ENCODE measurements at regions not wholly inside any gene's neighbourhood (a gene's known extent, or its start where the extent isn't known, plus 50 kb on each side); places are given as distances from the start of the nearest gene placed in this dataset.
A peak's percentile ranks its signal among the peaks of the same experiment; 100 is the strongest.

DNA sequence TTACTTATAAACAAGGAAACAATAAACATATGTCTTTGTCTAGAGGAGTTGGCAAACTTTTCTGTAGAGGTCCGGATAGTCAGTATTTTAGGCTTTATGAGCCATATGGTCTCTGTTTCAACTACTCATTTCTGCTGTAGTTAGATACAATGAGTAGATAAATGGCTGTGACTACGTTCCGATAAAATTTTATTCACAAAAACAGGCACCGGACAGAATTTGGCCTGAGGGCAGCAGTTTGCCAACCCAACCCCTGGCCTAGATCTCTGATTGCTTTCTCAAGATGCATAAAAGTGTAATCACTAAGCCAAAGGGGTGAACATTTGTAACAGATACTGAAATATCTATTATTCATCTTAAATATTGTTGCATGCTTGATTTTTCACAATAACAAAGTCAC is 123.1 kb upstream of the ESRRG start:
- DNase-seq = no peak

GRCh38 chr1:216843409-216843808 is 120.2 kb upstream of the ESRRG start:
- DNase-seq = no peak

DNA sequence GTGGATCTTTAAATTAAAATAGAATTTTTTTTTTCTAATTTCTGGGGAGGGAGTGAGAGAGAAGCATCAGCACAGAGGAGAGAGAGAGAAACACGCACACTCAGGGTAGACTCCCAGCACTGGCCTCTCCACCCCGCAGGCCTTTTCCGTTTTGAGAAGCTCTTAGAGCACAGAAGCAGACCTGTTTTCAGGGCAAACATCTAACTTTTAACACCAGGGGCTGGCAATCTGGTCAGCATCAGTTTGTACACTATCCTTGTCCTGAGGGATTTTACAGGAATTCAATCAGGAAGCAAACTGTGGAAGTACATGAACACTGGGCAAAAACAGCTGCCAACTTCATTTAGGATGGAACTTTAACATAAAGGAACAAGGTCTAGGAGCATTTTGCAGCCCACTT is 117.9 kb upstream of the ESRRG start:
- no peak for DNase-seq

GRCh38 chr1:216836316-216836715 is 113.1 kb upstream of the ESRRG start:
- DNase-seq = no peak

- no peak for DNase-seq
Observed at GRCh38 chr1:216833509-216833908, 110.3 kb upstream of the ESRRG start.

GRCh38 chr1:216832192-216832591 is 109.0 kb upstream of the ESRRG start:
- DNase-seq = no peak

DNA sequence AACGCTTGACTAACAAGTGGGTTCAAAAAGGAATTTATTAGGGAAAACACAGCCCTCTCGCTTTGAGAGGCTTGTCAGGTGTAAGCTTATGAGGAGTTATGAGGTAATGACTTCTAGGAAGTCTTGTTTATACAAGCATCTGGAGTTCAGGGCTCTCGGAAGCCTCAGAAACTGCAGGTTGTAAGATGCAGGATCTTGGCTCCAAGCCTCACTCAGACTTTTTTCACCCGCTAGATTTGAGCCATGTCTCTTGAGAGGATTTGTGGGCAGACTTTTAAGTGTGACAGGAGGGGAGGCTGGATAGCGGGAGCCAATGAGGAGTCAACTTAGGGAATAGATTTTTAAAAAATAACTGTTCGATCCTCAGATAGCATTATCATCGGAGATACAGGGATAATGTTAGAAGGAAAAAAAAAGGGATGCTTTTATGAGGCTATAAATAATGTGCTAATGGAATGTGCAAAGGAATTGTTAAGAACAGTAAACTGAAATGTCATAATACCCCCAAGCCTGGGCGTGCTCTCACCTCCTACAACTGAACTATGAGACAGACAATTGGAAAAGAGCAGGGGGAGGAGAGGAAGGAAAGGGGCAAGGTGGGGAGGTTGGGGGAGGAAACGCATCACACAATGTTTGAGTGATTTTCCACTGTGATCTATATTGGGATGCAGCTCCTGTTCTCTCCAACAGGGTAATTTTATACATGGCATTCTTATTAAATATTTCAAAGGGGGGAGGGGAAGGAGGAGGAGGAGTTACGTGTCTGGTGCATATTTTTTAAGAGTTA is 107.4 kb upstream of the ESRRG start:
- no peak for DNase-seq

- no peak for DNase-seq
Observed at GRCh38 chr1:216827251-216827650, 104.0 kb upstream of the ESRRG start.

GRCh38 chr1:216826646-216827045 is 103.4 kb upstream of the ESRRG start:
- DNase-seq = no peak

- DNase-seq = no peak
Observed at GRCh38 chr1:216826214-216826613, 103.0 kb upstream of the ESRRG start.

GRCh38 chr1:216825557-216825956 is 102.3 kb upstream of the ESRRG start:
- DNase-seq = no peak

GRCh38 chr1:216824511-216824910 is 101.3 kb upstream of the ESRRG start:
- no peak for DNase-seq

- no peak for DNase-seq
Observed at GRCh38 chr1:216823731-216824130, 100.5 kb upstream of the ESRRG start.

DNA sequence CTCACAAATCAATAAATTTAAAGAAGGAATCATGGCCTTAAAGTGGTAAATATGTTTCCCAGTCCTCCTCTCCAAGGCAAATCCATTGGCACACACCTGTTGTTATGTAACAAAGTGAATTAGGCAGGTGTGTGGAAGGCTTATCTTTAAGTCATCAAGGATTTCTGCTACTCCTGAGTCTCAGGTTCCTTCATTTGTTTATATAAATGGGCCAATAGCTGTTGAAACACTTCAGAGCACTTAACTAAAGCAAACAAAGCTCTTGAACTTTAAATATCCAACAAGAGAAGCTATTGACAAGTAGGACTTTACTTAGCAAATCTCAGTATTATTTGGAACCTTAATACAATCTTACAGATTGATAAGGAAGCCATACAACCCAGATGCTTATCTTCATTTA is 99.3 kb upstream of the ESRRG start:
- peak; percentile 98 for DNase-seq

DNA sequence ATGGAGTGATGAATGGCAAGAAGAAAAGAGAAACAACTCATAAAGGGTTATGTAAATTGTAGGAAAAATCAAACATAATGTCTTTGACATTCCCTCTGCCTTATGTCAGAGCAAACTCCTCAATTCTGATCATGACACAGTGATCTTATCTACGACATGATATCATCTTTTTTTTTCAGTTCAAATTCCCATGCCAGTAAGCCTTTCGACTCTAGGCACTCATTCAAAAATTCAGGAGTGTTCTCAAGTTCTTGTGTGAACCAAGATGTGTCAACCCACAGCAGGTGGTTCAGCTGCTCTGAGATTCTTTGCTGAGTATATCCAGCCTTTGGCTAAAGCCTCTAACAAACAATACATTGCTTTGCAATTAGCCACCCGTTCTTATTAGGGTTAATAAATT is 97.1 kb upstream of the ESRRG start:
- peak; percentile 28 for DNase-seq

- DNase-seq = no peak
Observed at GRCh38 chr1:216818284-216818683, 95.1 kb upstream of the ESRRG start.

DNA sequence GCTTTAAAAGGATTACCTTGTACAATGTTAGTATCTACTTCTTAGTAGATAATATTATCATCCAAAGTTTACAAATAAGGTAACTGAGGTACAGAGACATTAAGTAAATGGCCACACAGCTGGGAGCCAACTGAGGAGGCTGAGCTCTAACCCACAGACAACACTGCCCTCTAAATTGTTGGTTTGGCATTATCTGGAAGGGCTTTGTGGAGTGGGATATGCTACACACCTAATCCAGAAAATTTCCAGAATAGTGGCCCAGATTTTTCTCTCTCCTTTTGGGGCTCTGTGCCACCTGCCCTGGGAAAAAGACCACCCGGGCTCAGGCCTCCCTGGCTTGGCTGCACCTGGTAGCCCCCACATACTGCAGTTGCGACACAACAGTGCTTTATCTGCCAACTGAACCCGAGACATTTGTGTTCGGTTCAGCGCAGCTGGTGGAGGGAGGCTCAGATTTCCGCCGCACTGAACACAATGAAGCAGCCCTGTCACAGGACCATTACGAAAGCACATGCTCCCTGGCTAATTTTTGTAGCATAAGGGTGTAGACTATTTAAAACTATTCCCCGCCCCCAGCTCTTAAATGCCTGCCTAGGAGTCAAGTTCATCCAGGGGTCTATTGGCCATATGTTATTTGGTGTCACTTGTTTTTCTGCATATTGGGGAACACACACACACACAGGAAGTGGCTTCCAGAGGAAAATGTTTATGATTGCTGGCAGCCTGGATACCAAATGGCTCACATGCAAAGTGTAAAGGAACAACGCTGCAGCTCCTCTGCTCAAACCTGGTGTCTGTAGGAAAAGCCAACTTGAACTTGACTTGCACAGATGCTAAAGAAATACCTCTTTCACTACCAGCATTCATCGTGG is 92.3 kb upstream of the ESRRG start:
- peak; percentile 74 for DNase-seq

DNA sequence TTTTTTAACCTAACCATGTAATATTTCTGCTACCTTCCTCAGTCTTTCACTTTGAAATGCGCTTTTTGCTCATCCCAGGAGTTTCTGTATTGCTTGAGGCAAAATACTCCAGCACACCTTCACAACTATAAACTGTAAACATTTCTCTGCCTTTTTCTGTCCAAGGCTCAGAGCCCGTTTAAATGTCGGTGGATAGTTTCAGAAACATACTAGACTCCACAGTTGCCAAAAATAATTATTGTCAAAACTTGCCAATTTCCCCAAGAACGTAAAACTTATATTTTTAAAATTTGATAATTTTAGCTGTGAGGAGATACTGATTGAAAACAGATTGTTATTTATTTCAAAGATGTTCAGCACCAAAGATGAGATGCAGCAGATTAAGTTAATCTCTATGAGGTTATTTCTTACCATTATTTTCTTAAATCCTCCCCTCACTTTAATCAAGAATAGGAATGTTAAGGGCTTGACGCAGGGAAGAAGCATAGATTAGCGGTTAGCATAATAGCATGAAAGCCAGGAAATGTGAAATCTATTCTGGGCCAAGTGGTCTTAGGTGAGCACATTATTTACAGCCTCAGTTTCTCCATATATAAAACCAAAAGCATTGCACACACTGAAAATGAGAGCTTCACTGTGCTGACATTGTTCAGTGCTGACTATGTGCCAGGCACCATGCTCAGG is 91.5 kb upstream of the ESRRG start:
- DNase-seq = no peak

DNA sequence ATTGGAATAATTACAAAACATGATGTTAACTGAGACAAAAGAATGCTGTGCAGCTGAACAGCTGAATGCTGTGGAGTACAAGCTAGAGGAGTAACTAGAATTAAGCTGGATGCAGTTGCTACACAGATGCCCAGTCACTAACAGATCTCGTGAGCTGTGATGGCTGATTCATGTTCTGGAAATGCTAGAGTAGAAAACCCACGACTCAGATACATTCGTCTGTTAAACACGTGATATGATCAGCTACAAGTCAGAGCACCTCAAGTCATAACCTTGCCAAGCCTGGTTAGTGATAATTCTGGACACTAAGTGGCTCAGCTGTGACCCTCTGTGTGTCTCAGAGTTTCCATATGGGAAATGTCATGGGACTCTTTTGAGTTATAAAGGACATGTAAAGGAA is 89.7 kb upstream of the ESRRG start:
- DNase-seq = no peak

DNA sequence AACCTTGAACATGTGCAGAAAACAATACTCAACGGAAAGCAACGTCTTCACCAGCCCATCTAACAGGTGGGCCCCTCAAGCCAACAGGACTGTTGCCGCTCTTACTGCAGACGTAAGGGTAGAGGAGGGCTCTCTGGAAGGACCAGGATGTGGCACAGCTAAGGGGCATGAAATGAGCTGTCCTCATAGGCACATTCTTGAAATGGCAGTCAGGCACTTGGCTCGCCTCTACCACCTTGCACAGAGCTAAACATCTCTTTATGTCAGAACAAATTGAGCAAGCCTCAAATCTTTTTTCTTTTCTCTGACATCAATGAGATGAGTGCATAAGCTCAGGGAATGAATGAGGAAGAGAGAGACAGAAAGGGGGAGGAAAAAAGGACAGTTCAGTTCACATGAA is 86.4 kb upstream of the ESRRG start:
- no peak for DNase-seq

DNA sequence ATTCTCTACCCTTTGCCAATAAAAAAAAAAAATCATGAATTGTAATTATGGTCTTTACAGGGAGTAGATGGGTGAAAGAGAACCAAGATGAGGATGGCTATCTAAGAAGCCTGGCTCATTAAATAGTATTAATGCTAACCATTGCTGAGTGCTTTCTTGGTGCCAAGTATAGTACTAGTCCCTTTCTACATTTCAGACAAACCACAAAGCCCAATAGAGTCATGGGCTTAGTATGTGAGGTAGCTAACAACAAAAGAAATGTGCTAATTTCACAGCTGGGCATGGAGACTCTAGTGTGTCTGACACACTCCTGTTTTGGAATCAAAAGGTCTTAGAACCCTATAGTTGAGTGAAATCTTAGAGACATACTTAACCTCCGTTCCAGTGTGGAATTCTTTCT is 84.5 kb upstream of the ESRRG start:
- no peak for DNase-seq

DNA sequence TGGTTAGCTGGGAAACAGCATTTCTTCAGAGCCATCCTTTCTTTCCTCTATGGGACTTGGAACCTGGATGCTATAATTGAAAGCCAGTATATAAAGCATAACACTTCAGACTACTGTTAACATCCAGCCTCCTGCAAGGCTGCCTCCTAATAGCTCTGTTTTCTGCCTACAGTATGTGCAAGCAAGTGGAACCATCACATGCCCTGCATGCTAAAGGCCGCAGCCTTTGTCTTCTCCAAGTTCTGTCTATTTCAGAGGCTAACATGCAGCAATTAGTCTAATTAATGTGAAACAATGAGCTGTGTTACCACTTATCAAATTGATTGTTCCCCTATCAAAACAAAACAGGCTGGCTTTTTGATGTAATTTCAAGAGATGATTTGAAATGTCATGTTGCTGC is 82.7 kb upstream of the ESRRG start:
- peak; percentile 79 for DNase-seq

DNA sequence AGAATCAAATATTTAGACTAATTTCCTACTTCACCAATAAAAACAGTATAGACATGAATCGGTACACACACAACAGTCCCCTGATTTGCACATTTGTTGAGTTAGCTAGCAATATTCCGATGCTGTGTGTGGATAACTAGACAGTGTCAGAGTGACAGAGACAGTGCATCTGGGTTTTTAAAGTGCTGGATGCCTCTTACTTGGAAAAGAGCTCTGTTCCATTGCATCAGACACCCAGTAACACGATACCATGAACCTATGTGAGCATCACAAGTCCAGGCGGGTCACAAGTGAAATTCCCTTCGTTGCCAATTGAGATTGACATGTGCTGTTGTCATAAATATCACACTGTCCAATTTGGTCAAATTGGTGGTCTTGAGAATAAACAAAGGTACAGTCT is 82.0 kb upstream of the ESRRG start:
- peak; percentile 85 for DNase-seq

DNA sequence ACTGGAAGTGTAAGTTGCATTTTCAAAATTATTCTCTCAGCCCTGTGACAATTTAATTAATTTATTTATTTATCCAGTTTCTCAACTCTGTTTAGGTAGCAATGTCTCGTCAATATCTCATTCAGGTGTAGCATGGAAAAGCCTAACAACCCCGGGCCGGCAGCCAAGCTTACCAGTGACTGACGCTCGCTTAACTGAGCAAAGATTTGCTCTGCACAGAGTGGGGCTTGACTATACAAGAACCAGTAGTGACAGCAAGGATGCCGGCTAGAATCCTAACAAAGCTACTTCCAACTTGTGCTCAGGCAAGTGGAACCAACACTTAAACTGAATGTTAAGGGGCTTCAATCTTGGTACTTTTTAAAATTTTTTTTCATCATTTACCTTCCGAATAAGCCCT is 80.9 kb upstream of the ESRRG start:
- peak; percentile 89 for DNase-seq

Data from NCI-H1105 treated with DMSO at 0.1 percent for 48 hours (cell line).